ENCODE measurements at regions not wholly inside any gene's neighbourhood (a gene's known extent, or its start where the extent isn't known, plus 50 kb on each side); places are given as distances from the start of the nearest gene placed in this dataset.
"Not testable (repeated sequence)": the region's sequence is repeated elsewhere in the genome, so short reads cannot be mapped to it uniquely, and the experiment has no call there.

- not testable (repeated sequence) for TF ChIP-seq POLR2A (IDR thresholded peaks at IDR 0.05; ENCODE audit: low read depth); CTCF (IDR thresholded peaks at IDR 0.05); POLR2AphosphoS5 (IDR thresholded peaks at IDR 0.05)
Measured at GRCh38 chr5:54787910-54788309, 197.5 kb downstream of the ESM1 start.

Data from esophagus muscularis mucosa (tissue), 3 donors.